Astrocyte (in vitro differentiated cells and primary cell): ENCODE measurements at regions not wholly inside any gene's neighbourhood (a gene's known extent, or its start where the extent isn't known, plus 50 kb on each side); places are given as distances from the start of the nearest gene placed in this dataset.

ENCODE experiments used
- DNase-seq: peaks from one replicate; pipeline ENCODE4 v3.0.0-alpha.2; 2010; ENCODE audit warnings: low read depth
- FAIRE-seq: peaks from 2 replicates; lab custom pipeline; 2011; peaks lifted over from hg19 to GRCh38; lab: Jason Lieb, UNC
- H2AFZ ChIP-seq: 2 replicates; pipeline ENCODE4 v1.6.0; 2012; ENCODE audit warnings: low read depth, low read length, inconsistent platforms
- H3K27ac ChIP-seq: 2 replicates; pipeline ENCODE4 v1.5.1; 2011; ENCODE audit warnings: low read depth, low read length, inconsistent platforms
- H3K27me3 ChIP-seq: 2 replicates; pipeline ENCODE4 v1.6.0; 2011; ENCODE audit warnings: low read length, inconsistent platforms; ENCODE audit not compliant: insufficient read depth
- H3K36me3 ChIP-seq: 2 replicates; pipeline ENCODE4 v1.5.1; 2011; ENCODE audit warnings: low read length, inconsistent platforms; ENCODE audit not compliant: insufficient read depth
- H3K4me1 ChIP-seq: 2 replicates; pipeline ENCODE4 v1.5.1; 2011; ENCODE audit warnings: low read length, inconsistent platforms; ENCODE audit not compliant: insufficient read depth
- H3K4me2 ChIP-seq: 2 replicates; pipeline ENCODE4 v1.6.0; 2012; ENCODE audit warnings: low read length, inconsistent platforms
- H3K4me3 ChIP-seq: 2 replicates; pipeline ENCODE4 v1.5.1; 2011; ENCODE audit warnings: low read depth, mild to moderate bottlenecking, low read length, inconsistent platforms; ENCODE audit not compliant: insufficient read depth
- H3K79me2 ChIP-seq: 2 replicates; pipeline ENCODE4 v1.6.0; 2012; ENCODE audit warnings: mild to moderate bottlenecking, low read length, inconsistent platforms; ENCODE audit not compliant: insufficient read depth
- H3K9ac ChIP-seq: 2 replicates; pipeline ENCODE4 v1.6.0; 2012; ENCODE audit warnings: mild to moderate bottlenecking, low read length, inconsistent platforms
- H3K9me3 ChIP-seq: 2 replicates; pipeline ENCODE4 v1.5.1; 2012; ENCODE audit warnings: low read depth, mild to moderate bottlenecking, low read length, inconsistent platforms; ENCODE audit not compliant: insufficient read depth
- H4K20me1 ChIP-seq: 2 replicates; pipeline ENCODE4 v1.6.0; 2012; ENCODE audit warnings: low read length, inconsistent platforms; ENCODE audit not compliant: insufficient read depth
- H3K27ac Mint-ChIP-seq: one replicate; pipeline ENCODE4 v1.8.0; 2021; ENCODE audit warnings: mild to moderate bottlenecking, mixed read lengths; ENCODE audit not compliant: unreplicated experiment
- H3K27me3 Mint-ChIP-seq: one replicate; pipeline ENCODE4 v1.8.0; 2021; ENCODE audit warnings: low read depth, mixed read lengths; ENCODE audit not compliant: unreplicated experiment
- H3K36me3 Mint-ChIP-seq: one replicate; pipeline ENCODE4 v1.8.0; 2021; ENCODE audit warnings: low read depth, mixed read lengths; ENCODE audit not compliant: unreplicated experiment
- H3K4me1 Mint-ChIP-seq: one replicate; pipeline ENCODE4 v1.8.0; 2021; ENCODE audit warnings: low read depth, mixed read lengths; ENCODE audit not compliant: unreplicated experiment
- H3K4me3 Mint-ChIP-seq: one replicate; pipeline ENCODE4 v1.8.0; 2021; ENCODE audit warnings: mild to moderate bottlenecking, moderate library complexity, mixed read lengths; ENCODE audit not compliant: unreplicated experiment
- H3K9me3 Mint-ChIP-seq: one replicate; pipeline ENCODE4 v1.8.0; 2021; ENCODE audit warnings: mild to moderate bottlenecking, mixed read lengths; ENCODE audit not compliant: unreplicated experiment
- CTCF ChIP-seq: IDR thresholded peaks from 2 replicates; pipeline ENCODE4 v1.5.1; 2011; ENCODE audit warnings: low read depth, mild to moderate bottlenecking, inconsistent platforms, low read length, moderate library complexity; ENCODE audit not compliant: insufficient read depth
- EZH2 ChIP-seq: IDR thresholded peaks from 2 replicates; pipeline ENCODE4 v1.6.1; 2012; ENCODE audit warnings: mild to moderate bottlenecking, low read length, inconsistent platforms; ENCODE audit not compliant: insufficient read depth

- Histone ChIP-seq H4K20me1 (no peaks in the 10 kb centered on the region), H3K27me3 (no peaks in the 10 kb centered on the region), H3K4me2 (no peak overlapping the region), H3K4me3 (no peak overlapping the region), H3K9ac (no peak overlapping the region), H3K4me1 (no peaks in the 10 kb centered on the region), H3K36me3 (no peaks in the 10 kb centered on the region), H2AFZ (no peak overlapping the region), H3K9me3 (peaks cover 3% of the 10 kb centered on the region), H3K27ac (no peak overlapping the region), H3K79me2 (no peaks in the 10 kb centered on the region)
- Mint-ChIP-seq H3K4me3 (no peak overlapping the region), H3K27ac (no peak overlapping the region), H3K36me3 (no peaks in the 10 kb centered on the region), H3K27me3 (peaks cover 2% of the 10 kb centered on the region), H3K9me3 (peaks cover 24% of the 10 kb centered on the region), H3K4me1 (no peaks in the 10 kb centered on the region)
- TF ChIP-seq EZH2 (no peak), CTCF (no peak)
- DNase-seq (no peak), FAIRE-seq (no peak)
Observed at GRCh38 chr10:130559547-130559880, 423.3 kb downstream of the GLRX3 start.

- no peak overlapping the region for H3K4me2 ChIP-seq
- no peak overlapping the region for H2AFZ ChIP-seq
- H3K9me3 ChIP-seq = peaks cover 3% of the 10 kb centered on the region
- TF ChIP-seq EZH2 = no peak
- no peak for TF ChIP-seq CTCF
- H3K27me3 Mint-ChIP-seq = peaks cover 2% of the 10 kb centered on the region
- no peaks in the 10 kb centered on the region for H3K36me3 ChIP-seq
- no peak overlapping the region for H3K4me3 Mint-ChIP-seq
- peaks cover 26% of the 10 kb centered on the region for H3K9me3 Mint-ChIP-seq
- FAIRE-seq (no peak), DNase-seq (no peak)
- no peak overlapping the region for H3K27ac Mint-ChIP-seq
- H3K4me1 ChIP-seq = no peaks in the 10 kb centered on the region
- H3K4me1 Mint-ChIP-seq = no peaks in the 10 kb centered on the region
- no peak overlapping the region for H3K9ac ChIP-seq
- no peak overlapping the region for H3K27ac ChIP-seq
- no peaks in the 10 kb centered on the region for H3K27me3 ChIP-seq
- H3K79me2 ChIP-seq = no peaks in the 10 kb centered on the region
- no peaks in the 10 kb centered on the region for H3K36me3 Mint-ChIP-seq
- H3K4me3 ChIP-seq = no peak overlapping the region
- no peaks in the 10 kb centered on the region for H4K20me1 ChIP-seq
Observed at GRCh38 chr10:130560116-130560515, 423.9 kb downstream of the GLRX3 start.

GRCh38 chr10:130560573-130560972 is 424.4 kb downstream of the GLRX3 start:
- peaks cover 3% of the 10 kb centered on the region for H3K9me3 ChIP-seq
- H3K79me2 ChIP-seq = no peaks in the 10 kb centered on the region
- Mint-ChIP-seq H3K9me3 (peaks cover 25% of the 10 kb centered on the region), H3K36me3 (no peaks in the 10 kb centered on the region), H3K4me1 (no peaks in the 10 kb centered on the region), H3K27ac (no peak overlapping the region), H3K4me3 (no peak overlapping the region), H3K27me3 (peaks cover 2% of the 10 kb centered on the region)
- FAIRE-seq (no peak), DNase-seq (no peak)
- no peaks in the 10 kb centered on the region for H3K27me3 ChIP-seq
- no peaks in the 10 kb centered on the region for H3K4me1 ChIP-seq
- no peaks in the 10 kb centered on the region for H4K20me1 ChIP-seq
- H3K36me3 ChIP-seq = no peaks in the 10 kb centered on the region
- no peak overlapping the region for H3K9ac ChIP-seq
- no peak overlapping the region for H3K4me2 ChIP-seq
- H3K4me3 ChIP-seq = no peak overlapping the region
- no peak overlapping the region for H2AFZ ChIP-seq
- TF ChIP-seq CTCF (no peak), EZH2 (no peak)
- no peak overlapping the region for H3K27ac ChIP-seq
